Mammary epithelial cell (primary cell): ENCODE measurements at regions not wholly inside any gene's neighbourhood (a gene's known extent, or its start where the extent isn't known, plus 50 kb on each side); places are given as distances from the start of the nearest gene placed in this dataset.

Experiments
- CTCF ChIP-seq, 2 donors: IDR thresholded peaks in 1 of 2; conservative IDR thresholded peaks in 1 of 2; 2 replicates each; pipeline ENCODE4 v1.5.1; 2011 to 2012; ENCODE audit warnings: inconsistent platforms in 2 of 2, low read length in 2 of 2, mild to moderate bottlenecking in 2 of 2, control low read depth in 1 of 2, low read depth in 1 of 2; ENCODE audit not compliant: insufficient read depth in 1 of 2; ENCODE audit errors: extremely low read depth in 1 of 2
- EZH2 ChIP-seq: IDR thresholded peaks from 2 replicates; pipeline ENCODE4 v1.6.1; 2012; ENCODE audit warnings: low read length, inconsistent platforms, borderline replicate concordance

- TF ChIP-seq CTCF (conservative IDR thresholded peaks at IDR 0.05 in 1 of 2, IDR thresholded peaks at IDR 0.05 in 1 of 2; ENCODE audit: extremely low read depth in 1 of 2, insufficient read depth in 1 of 2, low read depth in 1 of 2, low read length in 2 of 2) = no peak
- TF ChIP-seq EZH2 = no peak
These were observed 251.7 kb upstream of the TYRP1 start for GRCh38 chr9:12441506-12441905.
